ENCODE measurements at regions not wholly inside any gene's neighbourhood (a gene's known extent, or its start where the extent isn't known, plus 50 kb on each side); places are given as distances from the start of the nearest gene placed in this dataset.

DNA sequence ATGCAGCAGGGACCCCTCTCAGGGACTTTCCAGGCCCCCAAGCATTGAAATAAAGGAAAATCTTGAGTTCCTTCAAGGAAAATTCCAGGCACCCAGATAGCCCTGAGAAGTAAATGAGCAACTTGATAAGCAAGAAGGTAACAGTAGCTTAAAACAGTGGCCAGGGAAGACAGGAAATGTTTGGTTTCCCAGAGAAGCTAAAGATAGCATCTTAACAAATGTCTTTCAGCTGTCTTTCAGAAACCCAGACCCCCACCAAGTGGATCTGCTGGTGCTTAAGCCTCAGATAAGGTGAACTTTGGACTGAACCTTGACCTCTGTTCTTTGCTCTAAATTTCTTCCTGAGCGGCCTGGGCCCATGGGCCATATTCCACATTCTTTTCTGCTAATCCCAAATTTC lies 117.8 kb upstream of the CST7 start:
- H3K9me3 ChIP-seq (ENCODE audit: control insufficient read depth, insufficient read depth, low read depth, low read length), result no peaks in the 10 kb centered on the region
- H3K36me3 ChIP-seq (ENCODE audit: control insufficient read depth, insufficient read depth, low read length), result no peaks in the 10 kb centered on the region
- no peak for DNase-seq (ENCODE audit: low read depth, low spot score)
- ChIA-PET POLR2A (no interaction called here), CTCF (no interaction called here)
- no peaks in the 10 kb centered on the region for H3K27me3 ChIP-seq (ENCODE audit: control insufficient read depth, insufficient read depth, low read length)
- no peaks in the 10 kb centered on the region for H3K4me1 ChIP-seq (ENCODE audit: control insufficient read depth, insufficient read depth, low read length)
- in situ Hi-C loops (cut with HindIII; ENCODE audit: low pct_unique_long_range_greater_than_20kb, low sequenced_read_pairs), result no loop called here
- H3K4me3 ChIP-seq (ENCODE audit: low read depth in 2 of 2, low read length in 2 of 2), result no peak overlapping the region
- ATAC-seq, result no peak
- no peak for TF ChIP-seq CTCF (IDR thresholded peaks at IDR 0.05)
- TF ChIP-seq SIN3A (IDR thresholded peaks at IDR 0.05; ENCODE audit: borderline replicate concordance, insufficient read depth, low read depth, low read length), result no peak
- TF ChIP-seq TCF7L2 (IDR thresholded peaks at IDR 0.05; ENCODE audit: low read depth, low read length), result no peak
- TF ChIP-seq, protein P1, sequence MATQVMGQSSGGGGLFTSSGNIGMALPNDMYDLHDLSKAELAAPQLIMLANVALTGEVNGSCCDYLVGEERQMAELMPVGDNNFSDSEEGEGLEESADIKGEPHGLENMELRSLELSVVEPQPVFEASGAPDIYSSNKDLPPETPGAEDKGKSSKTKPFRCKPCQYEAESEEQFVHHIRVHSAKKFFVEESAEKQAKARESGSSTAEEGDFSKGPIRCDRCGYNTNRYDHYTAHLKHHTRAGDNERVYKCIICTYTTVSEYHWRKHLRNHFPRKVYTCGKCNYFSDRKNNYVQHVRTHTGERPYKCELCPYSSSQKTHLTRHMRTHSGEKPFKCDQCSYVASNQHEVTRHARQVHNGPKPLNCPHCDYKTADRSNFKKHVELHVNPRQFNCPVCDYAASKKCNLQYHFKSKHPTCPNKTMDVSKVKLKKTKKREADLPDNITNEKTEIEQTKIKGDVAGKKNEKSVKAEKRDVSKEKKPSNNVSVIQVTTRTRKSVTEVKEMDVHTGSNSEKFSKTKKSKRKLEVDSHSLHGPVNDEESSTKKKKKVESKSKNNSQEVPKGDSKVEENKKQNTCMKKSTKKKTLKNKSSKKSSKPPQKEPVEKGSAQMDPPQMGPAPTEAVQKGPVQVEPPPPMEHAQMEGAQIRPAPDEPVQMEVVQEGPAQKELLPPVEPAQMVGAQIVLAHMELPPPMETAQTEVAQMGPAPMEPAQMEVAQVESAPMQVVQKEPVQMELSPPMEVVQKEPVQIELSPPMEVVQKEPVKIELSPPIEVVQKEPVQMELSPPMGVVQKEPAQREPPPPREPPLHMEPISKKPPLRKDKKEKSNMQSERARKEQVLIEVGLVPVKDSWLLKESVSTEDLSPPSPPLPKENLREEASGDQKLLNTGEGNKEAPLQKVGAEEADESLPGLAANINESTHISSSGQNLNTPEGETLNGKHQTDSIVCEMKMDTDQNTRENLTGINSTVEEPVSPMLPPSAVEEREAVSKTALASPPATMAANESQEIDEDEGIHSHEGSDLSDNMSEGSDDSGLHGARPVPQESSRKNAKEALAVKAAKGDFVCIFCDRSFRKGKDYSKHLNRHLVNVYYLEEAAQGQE (IDR thresholded peaks at IDR 0.05; ENCODE audit: insufficient read depth in 1 of 2, low read depth in 2 of 2, low read length in 1 of 2), result no peak
- no peak for TF ChIP-seq POLR2AphosphoS5 (IDR thresholded peaks at IDR 0.05; ENCODE audit: low read depth, low read length)
- no peak overlapping the region for H3K27ac ChIP-seq (ENCODE audit: low read length)
- intact Hi-C loops (cut with micrococcal nuclease; ENCODE audit: unreplicated experiment), result no loop called here
- no TSS peak for BruUV-seq (replicated peaks)

DNA sequence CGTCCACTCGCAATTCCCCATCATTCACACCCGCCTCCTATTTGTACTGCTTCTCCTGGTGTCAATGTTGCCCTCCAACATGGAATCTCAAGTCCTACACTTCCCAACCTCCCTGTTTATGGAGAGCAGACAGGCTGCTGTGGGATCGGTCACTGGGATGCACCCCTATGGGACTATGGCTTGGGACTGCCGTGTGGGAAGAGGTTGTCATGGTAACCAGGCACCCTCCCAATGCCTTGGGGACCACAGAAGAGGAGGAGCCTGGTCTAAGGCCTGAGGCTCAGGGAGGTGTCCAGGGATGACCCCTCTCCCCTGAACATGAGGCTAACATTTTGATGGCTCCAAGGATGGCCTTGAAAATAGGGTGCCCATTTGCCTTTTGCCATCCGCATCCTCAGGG lies 116.6 kb upstream of the CST7 start:
- ChIA-PET CTCF (no interaction called here), POLR2A (interaction anchor here (0.6 kb wide), 1 partner anchor 601 kb away, joined by 3 read pairs; no protein-coding TSS in a partner anchor)
- H3K4me1 ChIP-seq (ENCODE audit: control insufficient read depth, insufficient read depth, low read length), result no peaks in the 10 kb centered on the region
- no peak overlapping the region for H3K27ac ChIP-seq (ENCODE audit: low read length)
- ATAC-seq, result no peak
- no TSS peak for BruUV-seq (replicated peaks)
- TF ChIP-seq CTCF (IDR thresholded peaks at IDR 0.05), result no peak
- TF ChIP-seq POLR2AphosphoS5 (IDR thresholded peaks at IDR 0.05; ENCODE audit: low read depth, low read length), result no peak
- TF ChIP-seq, protein P1 (IDR thresholded peaks at IDR 0.05; ENCODE audit: insufficient read depth in 1 of 2, low read depth in 2 of 2, low read length in 1 of 2), result no peak
- H3K36me3 ChIP-seq (ENCODE audit: control insufficient read depth, insufficient read depth, low read length), result no peaks in the 10 kb centered on the region
- intact Hi-C loops (cut with micrococcal nuclease; ENCODE audit: unreplicated experiment) (no loop called here), in situ Hi-C loops (cut with HindIII; ENCODE audit: low pct_unique_long_range_greater_than_20kb, low sequenced_read_pairs) (no loop called here)
- H3K27me3 ChIP-seq (ENCODE audit: control insufficient read depth, insufficient read depth, low read length), result no peaks in the 10 kb centered on the region
- no peak overlapping the region for H3K4me3 ChIP-seq (ENCODE audit: low read depth in 2 of 2, low read length in 2 of 2)
- DNase-seq (ENCODE audit: low read depth, low spot score), result no peak
- H3K9me3 ChIP-seq (ENCODE audit: control insufficient read depth, insufficient read depth, low read depth, low read length), result no peaks in the 10 kb centered on the region
